Mucosa of rectum (tissue), 2 donors: ENCODE measurements at regions not wholly inside any gene's neighbourhood (a gene's known extent, or its start where the extent isn't known, plus 50 kb on each side); places are given as distances from the start of the nearest gene placed in this dataset.
"Not testable (repeated sequence)": the region's sequence is repeated elsewhere in the genome, so short reads cannot be mapped to it uniquely, and the experiment has no call there.

ENCODE experiments used
- H3K27ac ChIP-seq, 2 donors: one replicate each; pipeline ENCODE4 v1.7.0; 2013; ENCODE audit warnings: inconsistent platforms in 2 of 2, low read depth in 2 of 2, low read length in 2 of 2
- H3K27me3 ChIP-seq, 2 donors: one replicate each; pipeline ENCODE4 v1.7.0; 2013; ENCODE audit warnings: low read length in 2 of 2; ENCODE audit not compliant: control insufficient read depth in 2 of 2, insufficient read depth in 2 of 2
- H3K36me3 ChIP-seq, 2 donors: one replicate each; pipeline ENCODE4 v1.7.0; 2013; ENCODE audit warnings: low read length in 2 of 2; ENCODE audit not compliant: control insufficient read depth in 2 of 2, insufficient read depth in 2 of 2
- H3K4me1 ChIP-seq, 2 donors: one replicate each; pipeline ENCODE4 v1.7.0; 2013; ENCODE audit warnings: low read length in 2 of 2, mild to moderate bottlenecking in 1 of 2; ENCODE audit not compliant: control insufficient read depth in 2 of 2, insufficient read depth in 2 of 2
- H3K4me3 ChIP-seq, 2 donors: one replicate each; pipeline ENCODE4 v1.7.0; 2013; ENCODE audit warnings: low read length in 2 of 2
- H3K9ac ChIP-seq, 2 donors: one replicate each; pipeline ENCODE4 v1.7.0; 2013; ENCODE audit warnings: low read length in 2 of 2, low read depth in 1 of 2, mild to moderate bottlenecking in 1 of 2
- H3K9me3 ChIP-seq, 2 donors: one replicate each; pipeline ENCODE4 v1.7.0; 2013; ENCODE audit warnings: low read length in 2 of 2; ENCODE audit not compliant: control insufficient read depth in 2 of 2
- donor health status: healthy.
- donor health status: Normal muscosa, but diverticular disease.

DNA sequence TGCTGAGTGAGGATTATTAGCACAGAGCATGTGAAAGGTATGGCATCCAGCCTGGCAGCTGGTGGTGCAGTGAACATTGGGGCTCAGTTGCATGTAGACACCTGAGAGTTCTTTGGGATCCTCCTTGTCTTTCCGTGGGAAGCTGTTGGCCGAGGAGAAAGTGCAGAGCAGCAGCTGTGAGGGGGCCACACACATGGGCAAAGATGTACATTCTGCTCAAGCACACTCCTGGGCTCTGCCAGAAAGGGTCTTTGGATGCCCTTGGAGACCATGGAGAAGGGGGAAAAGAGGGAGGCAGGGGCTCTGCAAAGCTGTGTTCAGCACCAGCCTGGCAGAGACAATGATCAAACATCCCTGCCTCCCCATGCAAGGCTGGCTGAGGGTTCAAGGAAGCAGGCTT is 138.7 kb upstream of the PITX1 start:
- Histone ChIP-seq H3K4me1 (no peaks in the 10 kb centered on the region), H3K27ac (no peak overlapping the region), H3K4me3 (no peak overlapping the region), H3K36me3 (no peaks in the 10 kb centered on the region), H3K9ac (no peak overlapping the region), H3K27me3 (peaks cover 3 to 10% of the 10 kb centered on the region in 2 donors), H3K9me3 (no peaks in the 10 kb centered on the region)

DNA sequence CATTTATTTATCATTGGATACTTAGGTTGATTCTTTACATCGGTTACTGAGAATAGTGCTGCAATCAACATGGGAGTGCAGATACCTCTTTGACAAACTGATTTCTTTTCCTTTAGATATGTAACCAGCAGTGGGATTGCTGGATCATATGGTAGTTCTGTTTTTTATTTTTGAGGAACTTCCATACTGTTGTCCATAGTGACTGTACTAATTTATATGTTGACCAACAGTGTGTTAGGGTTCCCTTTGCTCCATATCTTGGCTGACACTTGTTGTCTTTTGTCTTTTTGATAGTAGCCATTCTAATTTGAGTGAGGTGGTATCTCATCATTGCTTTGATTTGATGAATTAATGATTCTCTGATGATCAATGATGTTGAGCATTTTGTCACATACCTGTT is 137.3 kb upstream of the PITX1 start:
- peaks cover 5 to 8% of the 10 kb centered on the region in 2 donors for H3K27me3 ChIP-seq
- no peaks in the 10 kb centered on the region for H3K36me3 ChIP-seq
- H3K27ac ChIP-seq = no peak overlapping the region
- no peaks in the 10 kb centered on the region for H3K4me1 ChIP-seq
- no peak overlapping the region for H3K4me3 ChIP-seq
- no peak overlapping the region for H3K9ac ChIP-seq
- no peaks in the 10 kb centered on the region for H3K9me3 ChIP-seq

DNA sequence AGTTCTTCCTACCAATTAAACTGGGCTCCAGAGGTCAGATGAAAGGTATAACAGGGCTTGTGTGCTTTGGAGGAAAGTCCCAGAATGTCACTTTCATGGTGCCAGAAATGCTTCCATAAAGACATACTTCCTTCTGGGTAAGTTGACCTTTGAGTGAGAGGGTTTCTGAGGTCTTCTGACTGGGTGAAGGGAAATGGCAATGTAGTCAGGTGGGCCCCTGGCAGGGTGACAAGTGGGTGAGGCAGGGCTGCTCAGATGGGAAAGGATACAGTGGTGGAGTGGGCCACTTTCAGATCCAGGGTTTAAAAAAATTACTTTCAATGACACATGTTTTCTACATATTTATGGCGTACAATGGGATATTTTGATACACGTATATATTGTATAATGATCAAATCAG is 136.5 kb upstream of the PITX1 start:
- H3K36me3 ChIP-seq = no peaks in the 10 kb centered on the region
- no peaks in the 10 kb centered on the region for H3K9me3 ChIP-seq
- H3K4me3 ChIP-seq = no peak overlapping the region
- no peak overlapping the region for H3K9ac ChIP-seq
- no peaks in the 10 kb centered on the region for H3K4me1 ChIP-seq
- peaks cover 5 to 8% of the 10 kb centered on the region in 2 donors for H3K27me3 ChIP-seq
- H3K27ac ChIP-seq = no peak overlapping the region

DNA sequence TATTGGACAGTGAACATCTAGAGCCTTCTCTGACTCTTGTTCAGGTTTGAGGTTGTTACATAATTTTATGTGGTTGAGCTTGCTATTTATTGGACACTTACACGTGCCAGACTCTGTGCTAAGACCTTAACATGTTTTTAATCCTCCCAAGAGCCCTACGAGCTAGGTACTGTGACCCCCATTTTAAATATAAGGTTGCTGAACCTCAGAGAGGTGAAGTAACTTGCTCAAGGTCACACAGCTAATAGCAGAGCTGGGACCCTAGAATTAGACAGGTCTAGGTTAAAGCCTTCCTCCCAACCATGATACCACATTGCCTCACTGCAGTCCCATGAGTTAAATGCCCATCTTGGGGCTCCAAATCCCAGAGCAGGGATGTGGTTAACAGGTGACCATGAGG is 135.7 kb upstream of the PITX1 start:
- no peak overlapping the region for H3K4me3 ChIP-seq
- H3K36me3 ChIP-seq = no peaks in the 10 kb centered on the region
- no peaks in the 10 kb centered on the region for H3K4me1 ChIP-seq
- no peak overlapping the region for H3K9ac ChIP-seq
- H3K9me3 ChIP-seq = no peaks in the 10 kb centered on the region
- H3K27me3 ChIP-seq = peaks cover 5 to 8% of the 10 kb centered on the region in 2 donors
- H3K27ac ChIP-seq = no peak overlapping the region

DNA sequence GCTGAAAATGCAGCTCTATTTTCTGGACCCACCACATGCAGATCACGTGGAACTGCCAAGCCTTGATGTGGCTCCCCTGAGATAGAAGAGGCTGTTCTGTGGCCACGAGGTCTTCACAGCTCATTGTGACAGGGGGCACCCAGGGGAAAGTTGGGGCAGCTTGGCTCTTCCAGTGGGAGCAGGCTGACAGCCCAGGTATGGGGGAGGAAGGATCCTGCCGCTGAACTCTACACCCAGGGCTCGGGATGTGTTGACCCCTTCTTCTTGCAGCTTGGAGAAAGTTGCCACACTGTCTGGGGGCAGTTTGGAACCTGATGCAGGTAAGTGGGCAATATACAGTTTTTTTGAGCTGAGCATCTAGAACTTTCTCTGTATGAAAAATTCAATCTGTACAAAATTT is 133.6 kb upstream of the PITX1 start:
- H3K9ac ChIP-seq = no peak overlapping the region
- peaks cover 5 to 11% of the 10 kb centered on the region in 2 donors for H3K27me3 ChIP-seq

DNA sequence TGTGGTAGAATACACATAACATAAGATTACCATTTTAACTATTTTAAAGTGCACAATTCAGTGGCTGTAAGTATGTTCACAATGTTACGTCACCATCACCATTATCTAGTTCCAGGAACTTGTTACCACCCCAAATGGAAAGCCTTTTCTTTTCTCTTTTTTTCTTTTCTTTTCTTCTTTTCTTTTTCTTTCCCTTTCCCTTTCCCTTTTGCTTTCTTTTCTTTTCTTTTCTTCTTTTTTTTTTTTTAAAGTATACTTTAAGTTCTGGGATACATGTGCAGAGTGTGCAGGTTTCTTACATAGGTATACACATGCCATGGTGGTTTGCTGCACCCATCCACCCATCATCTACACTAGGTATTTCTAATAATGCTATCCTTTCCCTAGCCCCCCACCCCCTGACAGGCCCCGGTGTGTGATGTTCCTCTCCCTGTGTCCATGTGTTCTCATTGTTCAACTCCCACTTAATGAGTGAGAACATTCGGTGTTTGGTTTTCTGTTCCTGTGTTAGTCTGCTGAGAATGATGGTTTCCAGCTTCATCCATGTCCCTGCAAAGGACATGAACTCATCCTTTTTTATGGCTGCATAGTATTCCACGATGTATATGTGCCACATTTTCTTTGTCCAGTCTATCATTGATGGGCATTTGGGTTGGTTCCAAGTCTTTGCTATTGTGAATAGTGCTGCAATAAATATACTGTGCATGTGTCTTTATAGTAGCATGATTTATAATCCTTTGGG is 131.0 kb upstream of the PITX1 start:
- peaks cover 4 to 11% of the 10 kb centered on the region in 2 donors for H3K27me3 ChIP-seq
- H3K27ac ChIP-seq, H3K4me3 ChIP-seq, H3K4me1 ChIP-seq, H3K36me3 ChIP-seq, H3K9ac ChIP-seq, H3K9me3 ChIP-seq: not testable (repeated sequence)

More for the DNA sequence above, 133.6 kb upstream of the PITX1 start:
- H3K27ac ChIP-seq = no peak overlapping the region
- no peaks in the 10 kb centered on the region for H3K4me1 ChIP-seq
- H3K4me3 ChIP-seq = no peak overlapping the region
- H3K36me3 ChIP-seq = no peaks in the 10 kb centered on the region
- no peaks in the 10 kb centered on the region for H3K9me3 ChIP-seq

DNA sequence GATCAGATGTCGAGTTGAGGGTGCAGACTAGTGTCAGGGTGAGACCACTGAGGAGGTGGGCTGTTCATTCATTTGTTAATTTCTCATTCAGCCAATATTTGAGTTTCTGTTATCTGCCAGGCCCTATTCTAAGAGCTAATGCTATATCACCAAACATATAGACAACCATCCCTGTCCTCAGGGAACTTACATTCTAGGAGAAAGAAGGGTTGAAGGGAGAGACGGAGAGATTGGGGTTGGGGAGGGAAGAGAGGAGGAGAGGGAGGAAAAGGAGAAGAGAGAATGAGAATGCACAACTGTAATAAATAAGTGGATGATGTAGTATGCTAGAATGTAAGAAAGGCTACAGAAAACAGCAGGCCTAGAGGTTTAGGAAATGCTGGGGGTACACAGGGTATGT is 129.9 kb upstream of the PITX1 start:
- Histone ChIP-seq H3K27me3 (peaks cover 2 to 13% of the 10 kb centered on the region in 2 donors), H3K4me1 (no peaks in the 10 kb centered on the region), H3K9ac (no peak overlapping the region), H3K36me3 (no peaks in the 10 kb centered on the region), H3K27ac (no peak overlapping the region), H3K4me3 (no peak overlapping the region), H3K9me3 (no peaks in the 10 kb centered on the region)

DNA sequence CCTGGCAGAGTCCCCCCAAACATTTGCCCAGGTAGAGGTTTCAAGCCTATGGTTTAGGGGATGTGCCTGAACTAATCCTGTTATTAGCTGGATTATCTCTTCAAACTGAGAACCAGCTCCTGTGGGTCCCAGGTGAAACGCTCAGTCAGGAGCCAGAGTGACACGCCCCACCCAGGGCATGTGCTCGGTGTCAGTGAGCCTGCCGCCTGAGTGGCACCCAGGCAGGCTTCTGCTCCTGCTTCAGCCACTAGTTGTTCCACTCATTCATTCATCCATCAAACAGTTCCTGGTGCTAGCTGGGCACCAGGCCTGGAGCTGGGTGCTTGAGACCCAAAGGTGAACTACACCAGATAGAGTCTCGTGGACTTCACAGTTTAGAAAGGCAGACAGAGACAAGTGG is 129.4 kb upstream of the PITX1 start:
- no peaks in the 10 kb centered on the region for H3K4me1 ChIP-seq
- peaks cover 2 to 8% of the 10 kb centered on the region in 2 donors for H3K27me3 ChIP-seq
- no peaks in the 10 kb centered on the region for H3K36me3 ChIP-seq
- no peaks in the 10 kb centered on the region for H3K9me3 ChIP-seq
- no peak overlapping the region for H3K4me3 ChIP-seq
- no peak overlapping the region for H3K27ac ChIP-seq
- no peak overlapping the region for H3K9ac ChIP-seq

DNA sequence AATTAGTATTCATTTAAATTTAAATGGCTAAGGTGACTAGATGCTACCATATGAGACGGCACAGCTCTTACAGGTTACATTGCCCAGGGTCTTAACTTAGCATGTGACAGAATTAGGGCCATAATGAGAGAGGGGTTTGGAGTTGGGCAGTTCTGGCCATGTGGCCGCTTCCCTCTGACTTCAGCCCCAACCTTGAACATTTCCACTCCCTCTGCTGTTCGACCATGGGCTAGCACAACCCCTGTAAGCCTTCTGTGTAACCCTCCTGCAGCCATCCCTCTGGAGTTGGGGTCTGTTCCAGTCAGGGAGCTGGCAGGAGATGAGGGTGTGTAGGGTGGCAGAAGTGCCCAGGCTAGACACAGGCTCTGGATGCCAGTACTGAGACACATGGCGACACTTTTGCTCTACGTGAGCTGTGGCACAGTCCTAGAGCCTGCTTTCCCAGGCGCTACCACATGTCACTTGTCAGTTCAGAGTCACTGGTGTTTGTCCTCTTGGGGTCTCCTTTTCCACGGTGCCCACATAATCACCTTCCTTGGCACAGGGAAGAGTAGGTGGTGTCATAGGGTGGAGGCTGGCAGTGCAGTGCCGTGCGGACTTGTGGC is 128.7 kb upstream of the PITX1 start:
- Histone ChIP-seq H3K4me1 (no peaks in the 10 kb centered on the region), H3K9ac (no peak overlapping the region), H3K27me3 (peaks cover 2 to 6% of the 10 kb centered on the region in 2 donors), H3K4me3 (no peak overlapping the region), H3K9me3 (no peaks in the 10 kb centered on the region), H3K27ac (no peak overlapping the region), H3K36me3 (no peaks in the 10 kb centered on the region)

DNA sequence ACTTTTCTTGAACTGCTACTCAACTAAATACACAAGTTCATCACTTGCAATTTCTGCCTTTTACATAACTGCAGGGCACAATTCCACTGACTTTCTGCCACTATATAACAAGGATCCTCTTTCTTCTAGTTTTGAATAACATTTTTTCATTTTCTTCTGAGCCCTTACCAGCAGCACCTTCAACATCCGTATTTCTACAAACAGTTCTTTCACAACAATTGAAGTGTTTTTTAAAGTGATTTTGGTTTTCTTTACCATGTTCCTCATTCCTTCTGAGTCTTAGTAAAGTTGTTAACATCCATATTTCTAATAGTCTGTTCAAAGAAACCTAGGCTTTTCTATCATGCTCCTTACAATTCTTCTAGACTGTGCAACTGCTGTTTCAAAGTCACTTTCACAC is 127.2 kb upstream of the PITX1 start:
- Histone ChIP-seq H3K27ac (no peak overlapping the region), H3K4me3 (no peak overlapping the region), H3K9me3 (no peaks in the 10 kb centered on the region), H3K9ac (no peak overlapping the region), H3K36me3 (no peaks in the 10 kb centered on the region), H3K4me1 (no peaks in the 10 kb centered on the region), H3K27me3 (peaks cover 0 to 6% of the 10 kb centered on the region in 2 donors)
